ENCODE measurements at regions not wholly inside any gene's neighbourhood (a gene's known extent, or its start where the extent isn't known, plus 50 kb on each side); places are given as distances from the start of the nearest gene placed in this dataset. TPM values are rescaled to one million over a fixed set of nuclear protein-coding genes. Genes with fewer than 3 reads are reported as not detected.

- intact Hi-C loops (cut with micrococcal nuclease): no loop called here
- Mint-ChIP-seq H3K9me3 (no peaks in the 10 kb centered on the region), H3K4me3 (no peak overlapping the region), H3K27me3 (peaks cover 2% of the 10 kb centered on the region), H3K36me3 (no peaks in the 10 kb centered on the region), H3K4me1 (ENCODE audit: low read depth) (no peaks in the 10 kb centered on the region), H3K27ac (no peak overlapping the region)
- DNase-seq: no peak
- POLR2A ChIA-PET: no interaction called here
- CTCF ChIA-PET: no interaction called here
Measured at GRCh38 chr11:70951139-70951804, 301.1 kb downstream of the SHANK2 start.

- H3K4me1 Mint-ChIP-seq (ENCODE audit: low read depth): no peaks in the 10 kb centered on the region
- DNase-seq: no peak
- no peaks in the 10 kb centered on the region for H3K9me3 Mint-ChIP-seq
- H3K27ac Mint-ChIP-seq: no peak overlapping the region
- intact Hi-C loops (cut with micrococcal nuclease): no loop called here
- no peaks in the 10 kb centered on the region for H3K36me3 Mint-ChIP-seq
- ChIA-PET CTCF (no interaction called here), POLR2A (no interaction called here)
- H3K27me3 Mint-ChIP-seq: peaks cover 2% of the 10 kb centered on the region
- H3K4me3 Mint-ChIP-seq: no peak overlapping the region
Measured at GRCh38 chr11:70952191-70952590, 300.2 kb downstream of the SHANK2 start.

GRCh38 chr11:70953720-70954119 is 298.7 kb downstream of the SHANK2 start:
- no peaks in the 10 kb centered on the region for H3K4me1 Mint-ChIP-seq (ENCODE audit: low read depth)
- H3K36me3 Mint-ChIP-seq: no peaks in the 10 kb centered on the region
- no peak overlapping the region for H3K4me3 Mint-ChIP-seq
- no peak overlapping the region for H3K27ac Mint-ChIP-seq
- POLR2A ChIA-PET: no interaction called here
- peaks cover 2% of the 10 kb centered on the region for H3K27me3 Mint-ChIP-seq
- CTCF ChIA-PET: no interaction called here
- intact Hi-C loops (cut with micrococcal nuclease): no loop called here
- no peaks in the 10 kb centered on the region for H3K9me3 Mint-ChIP-seq
- no peak for DNase-seq

GRCh38 chr11:70954471-70954870 is 297.9 kb downstream of the SHANK2 start:
- ChIA-PET CTCF (no interaction called here), POLR2A (no interaction called here)
- intact Hi-C loops (cut with micrococcal nuclease): no loop called here
- no peak overlapping the region for H3K4me3 Mint-ChIP-seq
- H3K9me3 Mint-ChIP-seq: no peaks in the 10 kb centered on the region
- H3K36me3 Mint-ChIP-seq: no peaks in the 10 kb centered on the region
- DNase-seq: no peak
- no peaks in the 10 kb centered on the region for H3K27me3 Mint-ChIP-seq
- H3K4me1 Mint-ChIP-seq (ENCODE audit: low read depth): no peaks in the 10 kb centered on the region
- no peak overlapping the region for H3K27ac Mint-ChIP-seq

Small RNAs in the stretch of these regions (microRNA-seq; reads per million reads assigned to microRNA genes)
- not detected for gene MIR3664 (ENCODE audit: borderline microRNAs expressed, borderline number of aligned reads, borderline replicate concordance)
